ENCODE measurements at regions not wholly inside any gene's neighbourhood (a gene's known extent, or its start where the extent isn't known, plus 50 kb on each side); places are given as distances from the start of the nearest gene placed in this dataset.

- no peak overlapping the region for H3K4me3 ChIP-seq (ENCODE audit: low read depth, low read length)
- no peak for TF ChIP-seq CTCF (IDR thresholded peaks at IDR 0.05; ENCODE audit: borderline replicate concordance, insufficient read depth, low read depth, low read length)
Observed at GRCh38 chr4:125849869-125850268, 535.1 kb downstream of the FAT4 start.

GRCh38 chr4:125891597-125892258 is 577.0 kb downstream of the FAT4 start:
- H3K4me3 ChIP-seq (ENCODE audit: low read depth, low read length), result no peak overlapping the region
- TF ChIP-seq CTCF (IDR thresholded peaks at IDR 0.05; ENCODE audit: borderline replicate concordance, insufficient read depth, low read depth, low read length), result no peak

- H3K4me3 ChIP-seq (ENCODE audit: low read depth, low read length), result no peak overlapping the region
- TF ChIP-seq CTCF (IDR thresholded peaks at IDR 0.05; ENCODE audit: borderline replicate concordance, insufficient read depth, low read depth, low read length), result no peak
Observed at GRCh38 chr4:125904802-125905201, 590.0 kb downstream of the FAT4 start.

GRCh38 chr4:125911058-125911457 is 596.3 kb downstream of the FAT4 start:
- TF ChIP-seq CTCF (IDR thresholded peaks at IDR 0.05; ENCODE audit: borderline replicate concordance, insufficient read depth, low read depth, low read length), result no peak
- no peak overlapping the region for H3K4me3 ChIP-seq (ENCODE audit: low read depth, low read length)

GRCh38 chr4:125911481-125911880 is 596.7 kb downstream of the FAT4 start:
- no peak for TF ChIP-seq CTCF (IDR thresholded peaks at IDR 0.05; ENCODE audit: borderline replicate concordance, insufficient read depth, low read depth, low read length)
- no peak overlapping the region for H3K4me3 ChIP-seq (ENCODE audit: low read depth, low read length)

- no peak for TF ChIP-seq CTCF (IDR thresholded peaks at IDR 0.05; ENCODE audit: borderline replicate concordance, insufficient read depth, low read depth, low read length)
- H3K4me3 ChIP-seq (ENCODE audit: low read depth, low read length), result no peak overlapping the region
Observed at GRCh38 chr4:125917559-125917958, 602.8 kb downstream of the FAT4 start.

GRCh38 chr4:125928652-125929051 is 613.9 kb downstream of the FAT4 start:
- no peak overlapping the region for H3K4me3 ChIP-seq (ENCODE audit: low read depth, low read length)
- no peak for TF ChIP-seq CTCF (IDR thresholded peaks at IDR 0.05; ENCODE audit: borderline replicate concordance, insufficient read depth, low read depth, low read length)

Measured in GM12875 (cell line).